Cardiac fibroblast (primary cell): ENCODE measurements at regions not wholly inside any gene's neighbourhood (a gene's known extent, or its start where the extent isn't known, plus 50 kb on each side); places are given as distances from the start of the nearest gene placed in this dataset.

ENCODE experiments used
- DNase-seq, 2 donors: peaks; one replicate each; pipeline versions ENCODE4 v3.0.0 to v3.0.0-alpha.2; 2010; ENCODE audit warnings: low read depth in 2 of 2
- H3K4me3 ChIP-seq, 2 donors: replicated peaks in 1 of 2; 1 replicate in 1 of 2; 2 replicates in 1 of 2; pipeline ENCODE4 v1.5.1; 2011; ENCODE audit warnings: low read depth in 2 of 2, low read length in 2 of 2, mild to moderate bottlenecking in 2 of 2, moderate library complexity in 1 of 2
- CTCF ChIP-seq: IDR thresholded peaks from one replicate; pipeline ENCODE4 v1.5.1; 2011; ENCODE audit warnings: low read depth, mild to moderate bottlenecking, low read length, inconsistent platforms

GRCh38 chr17:70929226-70929625 is 759.9 kb downstream of the KCNJ2 start:
- H3K4me3 ChIP-seq: no peak overlapping the region
- TF ChIP-seq CTCF: no peak
- DNase-seq: peak; percentile 29 to 53

- no peak overlapping the region for H3K4me3 ChIP-seq
- no peak for TF ChIP-seq CTCF
- no peak for DNase-seq
Observed at GRCh38 chr17:70934231-70934630, 764.9 kb downstream of the KCNJ2 start.

GRCh38 chr17:70934835-70935234 is 765.5 kb downstream of the KCNJ2 start:
- no peak overlapping the region for H3K4me3 ChIP-seq
- DNase-seq: no peak
- no peak for TF ChIP-seq CTCF

GRCh38 chr17:70936724-70937123 is 767.4 kb downstream of the KCNJ2 start:
- no peak for DNase-seq
- H3K4me3 ChIP-seq: no peak overlapping the region

GRCh38 chr17:70938336-70938735 is 769.0 kb downstream of the KCNJ2 start:
- no peak overlapping the region for H3K4me3 ChIP-seq
- no peak for DNase-seq
- TF ChIP-seq CTCF: no peak

More at GRCh38 chr17:70936724-70937123, 767.4 kb downstream of the KCNJ2 start:
- no peak for TF ChIP-seq CTCF

GRCh38 chr17:70945386-70945785 is 776.1 kb downstream of the KCNJ2 start:
- no peak overlapping the region for H3K4me3 ChIP-seq
- DNase-seq: peak; percentile 9 to 15
- no peak for TF ChIP-seq CTCF

- no peak overlapping the region for H3K4me3 ChIP-seq
- no peak for TF ChIP-seq CTCF
- DNase-seq: no peak
Observed at GRCh38 chr17:70947215-70947614, 777.9 kb downstream of the KCNJ2 start.
